ENCODE measurements at regions not wholly inside any gene's neighbourhood (a gene's known extent, or its start where the extent isn't known, plus 50 kb on each side); places are given as distances from the start of the nearest gene placed in this dataset.
"Not testable (repeated sequence)": the region's sequence is repeated elsewhere in the genome, so short reads cannot be mapped to it uniquely, and the experiment has no call there.

DNA sequence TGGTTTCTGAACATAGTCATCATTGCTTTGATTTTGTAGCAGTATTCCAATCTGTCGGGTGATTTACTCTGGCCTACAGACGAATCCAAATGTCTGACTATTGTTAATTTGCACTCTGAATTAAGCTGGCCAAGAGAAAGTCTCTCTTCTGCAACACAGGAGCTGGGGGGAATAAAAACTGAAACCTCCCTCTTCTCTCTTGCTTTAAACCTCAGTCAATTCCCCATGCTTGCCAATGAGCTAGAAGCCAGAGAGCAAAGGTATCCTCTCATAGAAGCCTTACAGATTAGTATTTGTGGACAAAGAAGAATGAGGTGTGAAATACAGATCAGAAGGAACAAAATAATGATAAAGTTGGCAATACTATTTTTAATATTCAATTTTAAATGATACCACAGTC, 353.9 kb upstream of the CDH10 start:
- H3K4me1 Mint-ChIP-seq (ENCODE audit: low read depth, unreplicated experiment), result no peaks in the 10 kb centered on the region
- intact Hi-C loops (cut with micrococcal nuclease; ENCODE audit: unreplicated experiment), result no loop called here
- no peaks in the 10 kb centered on the region for H3K36me3 Mint-ChIP-seq (ENCODE audit: insufficient read depth, unreplicated experiment)
- Histone ChIP-seq H3K4me1 (no peaks in the 10 kb centered on the region), H3K27me3 (replicated peaks; ENCODE audit: control insufficient read depth, insufficient read depth, low read length) (no peaks in the 10 kb centered on the region), H3K4me3 (ENCODE audit: low read depth, low read length) (no peak overlapping the region), H3K9me3 (no peaks in the 10 kb centered on the region), H3K36me3 (ENCODE audit: control insufficient read depth, insufficient read depth, low read length) (no peaks in the 10 kb centered on the region)
- no TSS peak for BruUV-seq (replicated peaks)
- POLR2A ChIA-PET, result no interaction called here
- CTCF ChIA-PET, result no interaction called here
- no peak overlapping the region for H3K27ac Mint-ChIP-seq (ENCODE audit: unreplicated experiment)
- TF ChIP-seq, protein P1, sequence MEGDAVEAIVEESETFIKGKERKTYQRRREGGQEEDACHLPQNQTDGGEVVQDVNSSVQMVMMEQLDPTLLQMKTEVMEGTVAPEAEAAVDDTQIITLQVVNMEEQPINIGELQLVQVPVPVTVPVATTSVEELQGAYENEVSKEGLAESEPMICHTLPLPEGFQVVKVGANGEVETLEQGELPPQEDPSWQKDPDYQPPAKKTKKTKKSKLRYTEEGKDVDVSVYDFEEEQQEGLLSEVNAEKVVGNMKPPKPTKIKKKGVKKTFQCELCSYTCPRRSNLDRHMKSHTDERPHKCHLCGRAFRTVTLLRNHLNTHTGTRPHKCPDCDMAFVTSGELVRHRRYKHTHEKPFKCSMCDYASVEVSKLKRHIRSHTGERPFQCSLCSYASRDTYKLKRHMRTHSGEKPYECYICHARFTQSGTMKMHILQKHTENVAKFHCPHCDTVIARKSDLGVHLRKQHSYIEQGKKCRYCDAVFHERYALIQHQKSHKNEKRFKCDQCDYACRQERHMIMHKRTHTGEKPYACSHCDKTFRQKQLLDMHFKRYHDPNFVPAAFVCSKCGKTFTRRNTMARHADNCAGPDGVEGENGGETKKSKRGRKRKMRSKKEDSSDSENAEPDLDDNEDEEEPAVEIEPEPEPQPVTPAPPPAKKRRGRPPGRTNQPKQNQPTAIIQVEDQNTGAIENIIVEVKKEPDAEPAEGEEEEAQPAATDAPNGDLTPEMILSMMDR (IDR thresholded peaks at IDR 0.05; ENCODE audit: insufficient read depth in 1 of 2, low read depth in 1 of 2, low read length in 1 of 2, severe bottlenecking in 1 of 2, unreplicated experiment in 1 of 2), result no peak
- DNase-seq, result no peak
- H3K4me3 Mint-ChIP-seq (ENCODE audit: unreplicated experiment), result no peak overlapping the region
- H3K27me3 Mint-ChIP-seq (ENCODE audit: insufficient read depth, unreplicated experiment), result no peaks in the 10 kb centered on the region
- no peaks in the 10 kb centered on the region for H3K9me3 Mint-ChIP-seq (ENCODE audit: unreplicated experiment)

DNA sequence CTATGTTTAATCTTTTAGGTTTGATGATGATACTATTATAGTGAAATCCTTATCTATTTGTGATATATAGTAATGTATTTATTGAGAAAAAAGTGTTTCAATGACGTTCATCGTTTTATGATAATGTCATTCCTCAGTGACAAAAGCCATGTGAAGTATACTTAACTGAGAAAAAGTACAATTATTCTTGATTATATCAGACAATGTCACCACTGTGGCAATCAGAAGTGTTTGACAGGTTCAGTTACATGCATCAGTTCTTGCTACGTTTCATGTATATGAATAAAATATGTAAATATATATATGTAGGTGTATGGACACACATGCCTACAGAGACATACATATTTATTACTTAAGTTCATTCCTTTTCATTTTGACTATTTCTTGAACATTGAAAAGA, 341.5 kb upstream of the CDH10 start:
- no peaks in the 10 kb centered on the region; the same call in 1 of the 2 replicates for H3K9me3 ChIP-seq
- H3K27me3 ChIP-seq (replicated peaks; ENCODE audit: control insufficient read depth, insufficient read depth, low read length), result no peaks in the 10 kb centered on the region
- no TSS peak for BruUV-seq (replicated peaks)
- TF ChIP-seq, protein P1 (IDR thresholded peaks at IDR 0.05; ENCODE audit: insufficient read depth in 1 of 2, low read depth in 1 of 2, low read length in 1 of 2, severe bottlenecking in 1 of 2, unreplicated experiment in 1 of 2), result no peak
- ChIA-PET CTCF (no interaction called here), POLR2A (no interaction called here)
- Mint-ChIP-seq H3K4me3 (ENCODE audit: unreplicated experiment) (no peak overlapping the region), H3K36me3 (ENCODE audit: insufficient read depth, unreplicated experiment) (no peaks in the 10 kb centered on the region), H3K4me1 (ENCODE audit: low read depth, unreplicated experiment) (no peaks in the 10 kb centered on the region), H3K9me3 (ENCODE audit: unreplicated experiment) (no peaks in the 10 kb centered on the region), H3K27me3 (ENCODE audit: insufficient read depth, unreplicated experiment) (no peaks in the 10 kb centered on the region), H3K27ac (ENCODE audit: unreplicated experiment) (no peak overlapping the region)
- no peaks in the 10 kb centered on the region for H3K36me3 ChIP-seq (ENCODE audit: control insufficient read depth, insufficient read depth, low read length)
- H3K4me3 ChIP-seq (ENCODE audit: low read depth, low read length), result no peak overlapping the region
- no peak for DNase-seq
- intact Hi-C loops (cut with micrococcal nuclease; ENCODE audit: unreplicated experiment), result no loop called here
- no peaks in the 10 kb centered on the region for H3K4me1 ChIP-seq

DNA sequence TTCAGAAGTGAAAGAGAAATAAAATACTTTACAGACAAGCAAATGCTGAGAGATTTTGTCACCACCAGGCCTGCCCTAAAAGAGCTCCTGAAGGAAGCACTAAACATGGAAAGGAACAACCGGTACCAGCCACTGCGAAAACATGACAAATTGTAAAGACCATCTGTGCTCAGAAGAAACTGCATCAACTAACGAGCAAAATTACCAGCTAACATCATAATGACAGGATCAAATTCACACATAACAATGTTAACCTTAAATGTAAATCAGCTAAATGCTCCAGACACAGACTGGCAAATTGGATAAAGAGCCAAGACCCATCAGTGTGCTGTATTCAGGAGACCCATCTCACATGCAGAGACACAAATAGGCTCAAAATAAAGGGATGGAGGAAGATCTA, 333.8 kb upstream of the CDH10 start:
- POLR2A ChIA-PET; H3K27me3 ChIP-seq (replicated peaks; ENCODE audit: control insufficient read depth, insufficient read depth, low read length); H3K27ac Mint-ChIP-seq (ENCODE audit: unreplicated experiment); BruUV-seq (replicated peaks); H3K4me1 ChIP-seq; H3K4me3 Mint-ChIP-seq (ENCODE audit: unreplicated experiment); H3K9me3 ChIP-seq; H3K9me3 Mint-ChIP-seq (ENCODE audit: unreplicated experiment); CTCF ChIA-PET; H3K36me3 ChIP-seq (ENCODE audit: control insufficient read depth, insufficient read depth, low read length); H3K4me3 ChIP-seq (ENCODE audit: low read depth, low read length); H3K27me3 Mint-ChIP-seq (ENCODE audit: insufficient read depth, unreplicated experiment); H3K36me3 Mint-ChIP-seq (ENCODE audit: insufficient read depth, unreplicated experiment); DNase-seq; H3K4me1 Mint-ChIP-seq (ENCODE audit: low read depth, unreplicated experiment); intact Hi-C loops (cut with micrococcal nuclease; ENCODE audit: unreplicated experiment): not testable (repeated sequence)

DNA sequence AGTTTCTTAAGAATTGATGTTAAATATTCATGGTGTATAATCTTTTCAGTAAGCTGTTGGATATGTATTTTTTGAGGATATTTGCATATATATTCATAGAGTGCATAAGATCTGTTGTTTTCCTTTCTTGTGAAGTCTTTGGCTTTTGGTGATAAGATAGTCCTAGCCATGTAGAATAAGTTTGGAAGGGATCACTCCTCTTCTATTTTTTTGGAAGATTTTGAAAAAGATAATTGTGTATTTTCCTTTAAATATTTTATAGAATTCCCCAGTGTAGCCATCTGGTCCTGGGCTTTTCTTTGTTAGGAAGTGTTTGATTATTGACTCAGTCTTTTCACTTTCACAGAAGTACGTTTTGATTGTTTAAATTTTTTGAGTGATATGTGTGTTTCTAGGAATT, 318.8 kb upstream of the CDH10 start:
- H3K27ac Mint-ChIP-seq (ENCODE audit: unreplicated experiment), result no peak overlapping the region
- H3K9me3 Mint-ChIP-seq (ENCODE audit: unreplicated experiment), result no peaks in the 10 kb centered on the region
- Histone ChIP-seq H3K27me3 (replicated peaks; ENCODE audit: control insufficient read depth, insufficient read depth, low read length) (no peaks in the 10 kb centered on the region), H3K4me3 (ENCODE audit: low read depth, low read length) (no peak overlapping the region), H3K4me1 (no peaks in the 10 kb centered on the region), H3K9me3 (no peaks in the 10 kb centered on the region), H3K36me3 (ENCODE audit: control insufficient read depth, insufficient read depth, low read length) (no peaks in the 10 kb centered on the region)
- no peak overlapping the region for H3K4me3 Mint-ChIP-seq (ENCODE audit: unreplicated experiment)
- H3K4me1 Mint-ChIP-seq (ENCODE audit: low read depth, unreplicated experiment), result no peaks in the 10 kb centered on the region
- H3K27me3 Mint-ChIP-seq (ENCODE audit: insufficient read depth, unreplicated experiment), result no peaks in the 10 kb centered on the region
- ChIA-PET POLR2A (no interaction called here), CTCF (no interaction called here)
- no TSS peak for BruUV-seq (replicated peaks)
- H3K36me3 Mint-ChIP-seq (ENCODE audit: insufficient read depth, unreplicated experiment), result no peaks in the 10 kb centered on the region
- TF ChIP-seq, protein P1 (IDR thresholded peaks at IDR 0.05; ENCODE audit: insufficient read depth in 1 of 2, low read depth in 1 of 2, low read length in 1 of 2, severe bottlenecking in 1 of 2, unreplicated experiment in 1 of 2), result no peak
- no peak for DNase-seq
- intact Hi-C loops (cut with micrococcal nuclease; ENCODE audit: unreplicated experiment), result no loop called here
